Right ventricle myocardium superior (tissue), 1 donor: ENCODE measurements at regions not wholly inside any gene's neighbourhood (a gene's known extent, or its start where the extent isn't known, plus 50 kb on each side); places are given as distances from the start of the nearest gene placed in this dataset.

Experiments used
- ATAC-seq: fragments of 200-7000 bp; cut with Tn5 transposase; one replicate; pipeline ENCODE4 v1.9.1; 2020; ENCODE audit warnings: mild to moderate bottlenecking; ENCODE audit not compliant: poor library complexity
- DNase-seq: peaks from one replicate; pipeline ENCODE4 v3.0.0-alpha.2; 2020
- intact Hi-C: fragments of 100-400 bp; cut with DNase I; formaldehyde crosslinking; loops from one replicate; pipeline ENCODE4 v1.11.2; 2022
- donor health status: DM: no; HTN: yes; CAD: no; lungs with severe emphysema.

- DNase-seq (no peak), ATAC-seq (no peak)
- intact Hi-C loops: no loop called here
These were observed 483.9 kb upstream of the TRIB2 start for GRCh38 chr2:12232876-12233275.

GRCh38 chr2:12236136-12236844 is 480.4 kb upstream of the TRIB2 start:
- DNase-seq (no peak), ATAC-seq (no peak)
- intact Hi-C loops: no loop called here

- intact Hi-C loops: no loop called here
- ATAC-seq (no peak), DNase-seq (no peak)
These were observed 476.5 kb upstream of the TRIB2 start for GRCh38 chr2:12240206-12240605.

- intact Hi-C loops: no loop called here
- DNase-seq (no peak), ATAC-seq (no peak)
These were observed 473.4 kb upstream of the TRIB2 start for GRCh38 chr2:12243381-12243780.

DNA sequence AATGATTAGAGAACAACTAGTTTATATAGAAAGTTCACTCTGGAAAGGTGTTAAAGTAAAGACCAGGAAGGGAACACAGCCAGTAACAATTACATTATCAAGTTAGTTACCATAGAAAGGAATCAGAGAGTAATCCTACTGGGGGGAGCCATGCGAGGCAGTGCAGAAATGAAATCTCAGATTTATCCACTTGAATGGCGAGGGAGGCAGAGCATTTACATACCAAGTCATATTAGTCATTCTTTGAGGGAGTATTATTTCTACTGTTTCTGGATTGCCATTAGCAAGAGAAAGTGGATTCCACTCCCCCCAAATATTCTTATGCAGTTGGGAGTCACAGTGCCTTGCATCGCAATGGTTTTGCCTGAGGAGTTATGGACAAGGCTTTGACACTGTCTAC is 472.7 kb upstream of the TRIB2 start:
- intact Hi-C loops: no loop called here
- DNase-seq (no peak), ATAC-seq (no peak)

DNA sequence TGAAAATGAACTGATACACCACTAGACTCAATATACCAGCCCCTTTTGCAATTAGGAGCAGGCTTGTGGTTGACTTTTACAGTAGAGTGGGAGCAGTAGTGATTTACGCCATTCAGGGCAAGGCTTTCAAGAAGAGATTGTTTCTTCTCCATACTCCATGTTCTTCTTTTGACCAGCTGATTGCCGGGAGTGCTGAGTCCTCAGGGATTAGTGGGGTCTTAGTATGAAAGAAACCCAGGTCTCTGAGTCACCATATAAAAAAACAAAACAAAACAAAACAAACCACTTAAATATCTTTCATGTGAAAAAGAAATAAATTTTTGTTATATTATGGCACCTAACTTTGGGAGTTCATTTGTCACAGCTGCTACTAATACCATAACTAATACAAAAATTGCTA is 465.6 kb upstream of the TRIB2 start:
- ATAC-seq (no peak), DNase-seq (no peak)
- intact Hi-C loops: no loop called here

- no peak for ATAC-seq
- intact Hi-C loops: no loop called here
- no peak for DNase-seq
These were observed 465.0 kb upstream of the TRIB2 start for GRCh38 chr2:12251749-12252148.

GRCh38 chr2:12253167-12253778 is 463.5 kb upstream of the TRIB2 start:
- no peak for ATAC-seq
- intact Hi-C loops: no loop called here
- no peak for DNase-seq

GRCh38 chr2:12254280-12254860 is 462.4 kb upstream of the TRIB2 start:
- DNase-seq (no peak), ATAC-seq (peak; percentile 69)
- intact Hi-C loops: no loop called here

- no peak for ATAC-seq
- no peak for DNase-seq
- intact Hi-C loops: no loop called here
These were observed 460.5 kb upstream of the TRIB2 start for GRCh38 chr2:12256206-12256605.

GRCh38 chr2:12257476-12257875 is 459.3 kb upstream of the TRIB2 start:
- DNase-seq: no peak
- intact Hi-C loops: no loop called here
- peak; percentile 75 for ATAC-seq

- no peak for ATAC-seq
- DNase-seq: no peak
- intact Hi-C loops: no loop called here
These were observed 457.2 kb upstream of the TRIB2 start for GRCh38 chr2:12259493-12259892.

DNA sequence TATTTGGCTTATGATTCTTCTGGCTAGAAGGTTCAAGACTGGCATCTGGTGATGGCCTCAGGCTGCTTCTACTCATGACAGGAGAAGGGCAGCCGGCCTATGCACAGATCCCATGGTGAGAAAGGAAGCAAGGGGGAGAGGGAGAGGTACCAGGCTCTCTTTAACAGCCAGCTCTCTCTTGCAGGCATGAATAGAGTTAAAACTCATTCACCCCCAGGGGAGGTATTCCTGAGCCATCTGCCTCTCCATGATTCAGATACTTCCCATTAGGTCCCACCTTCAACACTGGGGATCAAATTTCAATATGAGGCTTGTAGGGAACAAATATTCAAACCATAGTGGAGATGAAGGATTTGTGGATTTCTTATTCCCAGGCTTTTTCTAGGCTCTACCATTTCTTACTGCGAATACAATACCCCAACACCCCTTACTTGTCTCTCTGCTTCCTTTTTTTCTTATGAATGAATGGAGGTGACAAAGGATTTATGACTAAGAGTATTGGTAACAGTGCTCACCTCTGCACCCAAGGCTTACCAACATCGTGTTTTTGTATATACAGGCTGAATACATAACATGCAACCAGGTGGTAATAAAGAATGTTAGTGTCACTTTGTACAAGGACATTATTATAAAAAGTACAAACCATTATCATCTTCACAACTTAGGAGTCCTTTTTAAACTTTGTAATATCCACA is 454.6 kb upstream of the TRIB2 start:
- no peak for ATAC-seq
- no peak for DNase-seq
- intact Hi-C loops: no loop called here

DNA sequence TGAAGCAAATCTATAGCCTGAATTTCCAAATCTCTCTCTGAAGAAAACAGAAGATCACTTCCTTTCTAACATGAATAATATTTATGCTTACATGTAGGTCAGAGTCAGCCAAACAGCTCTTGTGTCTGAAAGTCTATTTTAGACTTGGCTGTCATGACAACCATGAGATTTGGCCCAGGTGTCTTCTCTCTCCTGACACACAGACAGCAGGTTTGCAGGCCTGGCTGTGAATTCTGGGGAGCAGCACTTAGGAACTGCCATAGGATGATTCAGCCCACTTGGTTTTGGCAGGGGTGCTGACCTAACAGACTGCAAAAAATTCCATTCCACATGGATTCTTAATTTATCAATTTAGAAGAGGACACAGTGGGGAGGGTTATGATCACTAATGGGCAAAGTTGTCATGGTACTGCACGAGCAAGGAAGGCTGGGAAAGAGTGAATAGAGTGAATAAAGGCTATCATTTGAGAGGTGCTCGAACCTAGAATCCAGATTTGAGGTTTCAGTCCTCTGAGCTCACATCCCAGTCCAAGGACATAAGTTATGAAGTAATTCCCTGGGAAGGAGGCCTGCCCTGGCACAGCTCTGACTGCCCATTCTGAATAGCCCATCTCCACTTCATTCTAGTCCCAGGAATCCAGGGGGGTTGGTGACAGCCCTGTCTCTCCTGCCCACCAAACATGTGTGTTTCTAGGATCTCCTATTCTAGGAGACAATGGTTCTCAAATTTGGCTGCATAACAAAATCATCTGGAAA is 453.9 kb upstream of the TRIB2 start:
- ATAC-seq (peak; percentile 79), DNase-seq (no peak)
- intact Hi-C loops: no loop called here

DNA sequence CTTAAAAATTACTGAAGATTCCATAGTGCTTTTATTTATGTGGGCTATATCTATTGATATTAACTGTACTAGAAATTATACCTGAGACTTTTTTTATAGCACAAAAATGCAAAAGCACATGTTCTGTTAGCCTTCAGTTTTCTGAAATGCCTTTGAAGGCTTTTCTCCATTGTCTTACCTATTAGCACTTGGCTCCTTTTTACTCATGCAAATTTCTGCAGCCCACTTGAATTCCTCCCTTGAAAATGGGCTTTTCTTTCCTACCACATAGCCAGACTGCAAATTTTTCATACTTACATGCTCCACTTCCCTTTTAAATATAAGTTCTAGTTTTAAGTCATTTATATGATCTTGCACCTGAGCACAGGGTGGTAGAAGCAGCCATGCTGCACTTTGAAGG is 453.0 kb upstream of the TRIB2 start:
- intact Hi-C loops: no loop called here
- DNase-seq: no peak

DNA sequence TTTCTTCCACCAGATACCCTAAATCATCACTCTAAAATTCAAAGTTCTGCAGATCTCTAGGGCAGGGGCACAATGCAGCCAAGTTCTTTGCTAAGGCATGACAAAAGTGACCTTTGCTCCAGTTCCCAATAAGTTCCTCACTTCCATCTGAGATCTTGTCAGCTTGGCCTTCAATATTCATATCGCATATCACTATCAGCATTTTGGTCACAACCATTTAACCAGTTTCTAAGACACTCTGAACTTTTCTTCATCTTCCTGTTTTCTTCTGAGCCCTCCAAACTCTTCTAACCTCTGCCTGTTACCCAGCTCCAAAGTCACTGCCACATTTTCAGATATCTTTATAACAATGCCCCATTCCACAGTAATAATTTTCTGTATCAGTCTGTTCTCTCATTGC is 452.6 kb upstream of the TRIB2 start:
- no peak for ATAC-seq
- intact Hi-C loops: no loop called here

More for the DNA sequence above, 453.0 kb upstream of the TRIB2 start:
- ATAC-seq: no peak

GRCh38 chr2:12265646-12266045 is 451.1 kb upstream of the TRIB2 start:
- intact Hi-C loops: no loop called here
- no peak for DNase-seq
- no peak for ATAC-seq

More for the DNA sequence above, 452.6 kb upstream of the TRIB2 start:
- DNase-seq: no peak

DNA sequence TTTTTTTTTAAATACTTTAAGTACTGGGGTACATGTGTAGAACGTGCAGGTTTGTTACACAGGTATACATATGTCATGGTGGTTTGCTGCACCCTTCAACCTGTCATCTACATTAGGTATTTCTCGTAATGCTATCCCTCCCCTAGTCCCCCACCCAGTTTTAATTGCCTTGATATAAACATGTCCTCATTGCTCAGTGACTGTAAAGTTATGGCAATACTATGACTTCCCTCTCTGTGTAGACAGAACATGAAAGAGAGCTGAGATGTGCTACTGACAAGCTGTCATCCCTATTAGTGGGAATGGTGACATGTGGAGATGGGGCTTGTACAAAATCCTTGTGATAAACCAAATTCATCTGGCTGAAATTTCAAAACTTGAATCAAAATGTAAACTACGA is 449.7 kb upstream of the TRIB2 start:
- DNase-seq: no peak
- ATAC-seq: no peak
- intact Hi-C loops: no loop called here
